WERI-Rb-1 (cell line): ENCODE measurements at regions not wholly inside any gene's neighbourhood (a gene's known extent, or its start where the extent isn't known, plus 50 kb on each side); places are given as distances from the start of the nearest gene placed in this dataset.
A peak's percentile ranks its signal among the peaks of the same experiment; 100 is the strongest.

Experiments
- DNase-seq: peaks from one replicate; pipeline ENCODE4 v3.0.0-alpha.2; 2020
- H3K27ac ChIP-seq: fragments of 250-450 bp; sonication (Bioruptor Pico); 2 replicates; pipeline ENCODE4 v1.5.1; 2020; ENCODE audit warnings: mild to moderate bottlenecking, moderate library complexity
- H3K27me3 ChIP-seq: fragments of 250-450 bp; sonication (Bioruptor Pico); 2 replicates; pipeline ENCODE4 v1.5.1; 2021; ENCODE audit warnings: mild to moderate bottlenecking, low read depth, moderate library complexity; ENCODE audit not compliant: insufficient read depth, severe bottlenecking
- H3K36me3 ChIP-seq: fragments of 250-450 bp; sonication (Bioruptor Pico); 2 replicates; pipeline ENCODE4 v1.5.1; 2020; ENCODE audit warnings: mild to moderate bottlenecking, moderate library complexity
- H3K4me3 ChIP-seq: 2 replicates; pipeline ENCODE4 v1.5.1; 2011; ENCODE audit warnings: low read depth, mild to moderate bottlenecking, control low read depth, low read length
- H3K9me3 ChIP-seq: fragments of 250-450 bp; sonication (Bioruptor Pico); 2 replicates; pipeline ENCODE4 v1.5.1; 2021; ENCODE audit warnings: mild to moderate bottlenecking, moderate library complexity; ENCODE audit not compliant: severe bottlenecking
- CTCF ChIP-seq: IDR thresholded peaks from 2 replicates; pipeline ENCODE4 v1.5.1; 2011; ENCODE audit warnings: low read depth, mild to moderate bottlenecking, control low read depth, inconsistent platforms, low read length

GRCh38 chr4:144584428-144584827 is 61.5 kb upstream of the HHIP start:
- Histone ChIP-seq H3K4me3 (no peak overlapping the region), H3K27me3 (no peaks in the 10 kb centered on the region), H3K36me3 (no peaks in the 10 kb centered on the region), H3K9me3 (peaks cover 15% of the 10 kb centered on the region), H3K27ac (no peak overlapping the region)
- TF ChIP-seq CTCF: peak; percentile 11; the same call in 1 of the 2 replicates
- no peak for DNase-seq

GRCh38 chr4:144589512-144589911 is 56.4 kb upstream of the HHIP start:
- Histone ChIP-seq H3K27me3 (no peaks in the 10 kb centered on the region), H3K36me3 (no peaks in the 10 kb centered on the region), H3K4me3 (no peak overlapping the region), H3K9me3 (peaks cover 21% of the 10 kb centered on the region), H3K27ac (no peak overlapping the region)
- no peak for DNase-seq
- no peak for TF ChIP-seq CTCF

- no peak for TF ChIP-seq CTCF
- H3K9me3 ChIP-seq: peaks cover 21% of the 10 kb centered on the region
- H3K27me3 ChIP-seq: no peaks in the 10 kb centered on the region
- no peak for DNase-seq
- H3K4me3 ChIP-seq: no peak overlapping the region
- H3K36me3 ChIP-seq: no peaks in the 10 kb centered on the region
- no peak overlapping the region for H3K27ac ChIP-seq
These were observed 55.9 kb upstream of the HHIP start for GRCh38 chr4:144590020-144590419.

GRCh38 chr4:144591401-144591800 is 54.6 kb upstream of the HHIP start:
- no peak for TF ChIP-seq CTCF
- H3K27ac ChIP-seq: peak overlapping the region; percentile 28
- DNase-seq: peak; percentile 70
- no peaks in the 10 kb centered on the region for H3K27me3 ChIP-seq
- H3K4me3 ChIP-seq: no peak overlapping the region
- H3K9me3 ChIP-seq: peaks cover 21% of the 10 kb centered on the region
- H3K36me3 ChIP-seq: no peaks in the 10 kb centered on the region

- no peaks in the 10 kb centered on the region for H3K27me3 ChIP-seq
- no peak for TF ChIP-seq CTCF
- H3K36me3 ChIP-seq: no peaks in the 10 kb centered on the region
- peaks cover 19% of the 10 kb centered on the region for H3K9me3 ChIP-seq
- H3K4me3 ChIP-seq: no peak overlapping the region
- no peak overlapping the region for H3K27ac ChIP-seq
- DNase-seq: no peak
These were observed 53.7 kb upstream of the HHIP start for GRCh38 chr4:144592264-144592663.

GRCh38 chr4:144594471-144594986 is 51.4 kb upstream of the HHIP start:
- H3K9me3 ChIP-seq: peaks cover 5% of the 10 kb centered on the region
- H3K36me3 ChIP-seq: no peaks in the 10 kb centered on the region
- H3K27me3 ChIP-seq: no peaks in the 10 kb centered on the region
- H3K27ac ChIP-seq: no peak overlapping the region
- TF ChIP-seq CTCF: no peak
- H3K4me3 ChIP-seq: no peak overlapping the region
- DNase-seq: no peak
